ENCODE measurements at regions not wholly inside any gene's neighbourhood (a gene's known extent, or its start where the extent isn't known, plus 50 kb on each side); places are given as distances from the start of the nearest gene placed in this dataset.

- no peak for DNase-seq
These were observed 136.1 kb upstream of the LMCD1 start for GRCh38 chr3:8365541-8365940.

GRCh38 chr3:8366219-8366810, 135.3 kb upstream of the LMCD1 start:
- DNase-seq = no peak

DNA sequence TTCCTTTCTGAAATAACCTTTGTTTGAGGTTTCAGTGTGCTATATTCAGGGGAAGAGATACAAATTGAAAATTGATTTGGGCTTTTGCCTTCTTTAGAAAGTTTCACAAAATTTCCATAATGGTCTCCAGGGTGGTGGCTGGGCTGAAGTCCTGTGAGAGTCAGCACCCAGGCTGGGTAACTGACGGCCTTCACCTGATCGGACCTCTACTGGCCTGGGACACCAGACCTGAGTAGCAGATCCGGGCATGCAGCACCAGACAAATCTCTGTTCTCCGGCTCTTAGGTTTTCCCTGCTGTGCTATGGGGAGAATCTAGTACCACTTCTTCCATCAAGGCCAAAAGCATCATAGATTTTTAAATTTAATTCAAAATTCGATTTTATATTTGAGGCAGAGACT, 133.0 kb upstream of the LMCD1 start:
- no peak for DNase-seq

GRCh38 chr3:8369638-8370037, 132.0 kb upstream of the LMCD1 start:
- DNase-seq = no peak

DNA sequence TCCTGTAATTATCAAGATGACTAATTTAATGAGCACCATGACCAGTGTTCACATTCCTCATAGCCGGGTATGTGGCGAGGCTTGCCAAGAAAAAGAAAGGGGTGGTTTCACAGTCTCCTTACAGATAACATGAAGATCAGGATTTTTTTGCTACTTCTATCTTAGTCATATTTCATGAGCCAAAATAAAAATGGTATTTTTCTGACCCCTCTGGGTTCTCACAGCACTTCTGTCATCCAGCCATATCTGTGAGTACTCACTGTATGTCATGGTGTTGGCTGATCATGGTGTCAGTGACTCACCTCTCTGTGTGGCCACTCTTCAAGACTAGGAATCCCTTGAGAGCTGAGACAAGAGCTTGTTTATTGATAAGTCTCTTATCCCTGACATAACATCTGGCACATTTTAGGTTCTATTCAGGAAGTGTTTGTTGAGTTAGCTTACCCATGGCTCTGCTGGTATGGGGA, 130.5 kb upstream of the LMCD1 start:
- peak; percentile 99 for DNase-seq

DNA sequence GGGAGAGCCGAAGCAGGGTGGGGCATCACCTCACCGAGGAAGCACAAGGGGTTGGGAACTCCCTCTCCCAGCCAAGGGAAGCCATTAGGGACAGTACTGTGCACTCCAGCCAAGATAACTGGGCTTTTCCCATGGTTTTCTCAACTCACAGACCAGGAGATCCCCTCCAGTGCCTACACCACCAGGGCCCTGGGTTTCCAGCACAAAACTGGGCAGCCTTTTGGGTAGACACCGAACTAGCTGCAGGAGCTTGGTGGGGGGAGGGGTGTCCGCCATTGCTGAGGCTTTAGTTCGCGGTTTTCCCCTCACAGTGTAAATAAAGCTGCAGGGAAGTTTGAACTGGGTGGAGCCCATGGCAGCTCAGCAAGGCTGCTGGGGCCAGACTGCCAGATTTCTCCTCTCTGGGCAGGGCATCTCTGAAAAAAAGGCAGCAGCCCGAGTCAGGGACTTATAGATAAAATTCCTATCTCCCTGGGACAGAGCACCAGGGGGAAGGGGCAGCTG, 129.6 kb upstream of the LMCD1 start:
- peak; percentile 12 for DNase-seq

DNA sequence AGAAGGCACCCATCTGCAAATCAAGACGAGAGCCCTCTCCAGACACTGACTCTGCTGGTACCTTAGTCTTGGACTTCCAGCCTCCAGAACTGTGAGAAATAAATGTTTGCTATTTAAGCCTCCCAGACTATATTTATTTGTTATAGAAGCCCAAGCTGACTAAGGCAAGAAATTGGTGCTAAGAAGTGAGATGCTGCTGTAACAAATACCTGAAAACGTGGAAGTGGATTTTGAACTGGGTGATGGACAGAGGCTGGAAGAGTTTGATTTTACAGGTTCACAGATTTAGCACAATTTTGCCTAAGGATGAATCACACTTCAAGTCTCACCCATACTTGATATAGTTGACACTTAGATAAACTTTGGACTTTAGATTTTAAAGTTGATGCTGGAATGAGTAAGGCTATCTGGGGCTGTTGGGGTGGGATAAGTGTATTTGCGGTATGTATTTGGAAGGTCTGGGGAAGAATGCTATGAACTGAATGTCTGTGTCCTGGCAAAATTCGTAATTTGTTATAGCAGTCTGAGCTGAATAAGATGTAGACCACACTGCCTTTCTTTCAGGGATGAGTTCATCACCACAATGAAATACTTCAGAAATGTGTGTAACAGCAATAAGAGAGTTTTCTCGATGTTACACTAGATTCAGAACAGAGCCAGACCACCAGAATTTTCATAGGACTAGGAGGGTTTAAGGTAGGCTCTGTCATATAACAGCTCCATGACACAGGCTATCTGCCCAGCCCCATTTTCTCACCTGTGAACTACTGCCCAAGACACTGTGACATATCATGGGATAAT, 120.5 kb upstream of the LMCD1 start:
- DNase-seq = no peak

DNA sequence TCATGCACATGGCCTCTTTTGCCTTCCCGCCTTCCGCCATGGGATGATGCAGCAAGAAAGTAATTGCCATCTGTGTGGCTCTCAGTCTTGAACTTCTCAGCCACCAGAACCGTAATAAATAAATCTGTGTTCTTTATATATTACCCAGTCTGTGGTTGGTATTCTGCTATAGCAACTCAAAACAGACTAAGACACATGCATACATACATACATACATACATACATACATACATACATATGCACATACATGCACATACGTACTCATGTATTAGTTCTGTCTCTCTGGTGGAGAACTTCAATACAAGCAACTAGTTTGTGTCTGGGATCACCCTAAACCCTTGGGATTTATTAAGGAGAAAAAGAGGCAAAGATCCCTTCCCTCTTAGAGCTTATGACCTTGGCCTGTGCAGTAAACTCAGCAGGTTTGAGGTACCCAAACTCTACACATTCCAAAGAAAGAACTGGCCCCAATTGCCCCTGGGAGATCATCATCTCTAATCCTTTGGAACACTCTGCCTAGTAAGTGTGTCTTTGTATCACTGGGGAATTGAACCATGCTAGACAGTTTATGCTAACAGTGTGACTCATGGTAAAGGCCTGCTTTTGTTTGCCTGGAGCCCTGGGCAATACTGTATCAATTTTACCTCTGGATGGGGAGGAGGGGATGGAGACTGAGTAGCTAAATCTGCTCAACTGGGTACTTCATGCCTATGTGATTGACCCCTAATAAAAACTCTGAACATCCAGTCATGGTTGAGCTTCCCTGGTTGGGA, 115.6 kb upstream of the LMCD1 start:
- peak; percentile 66 for DNase-seq

GRCh38 chr3:8387571-8387970, 114.1 kb upstream of the LMCD1 start:
- DNase-seq = peak; percentile 51

DNA sequence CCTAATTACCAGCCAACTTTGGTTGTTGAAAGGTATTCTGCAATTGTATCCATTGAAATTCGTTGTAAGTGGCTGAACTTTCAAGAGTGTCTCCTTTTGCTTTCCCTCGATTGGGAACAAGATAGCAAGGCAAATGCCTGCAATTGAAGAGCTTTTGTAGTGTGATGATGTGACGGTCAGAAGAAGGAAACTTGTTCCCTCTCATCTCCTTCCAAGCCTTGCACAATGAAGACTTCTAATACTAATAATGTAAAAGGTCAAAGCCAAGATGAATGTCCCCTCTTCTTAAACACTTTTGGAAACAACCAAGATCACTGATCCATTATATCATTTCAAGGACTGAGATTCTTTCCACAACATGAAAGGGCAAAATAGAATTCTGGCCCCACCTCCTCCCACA, 101.9 kb upstream of the LMCD1 start:
- DNase-seq = no peak

GRCh38 chr3:8400911-8401310, 100.7 kb upstream of the LMCD1 start:
- DNase-seq = no peak

GRCh38 chr3:8403996-8404395, 97.6 kb upstream of the LMCD1 start:
- DNase-seq = no peak

- no peak for DNase-seq
These were observed 96.5 kb upstream of the LMCD1 start for GRCh38 chr3:8405144-8405543.

DNA sequence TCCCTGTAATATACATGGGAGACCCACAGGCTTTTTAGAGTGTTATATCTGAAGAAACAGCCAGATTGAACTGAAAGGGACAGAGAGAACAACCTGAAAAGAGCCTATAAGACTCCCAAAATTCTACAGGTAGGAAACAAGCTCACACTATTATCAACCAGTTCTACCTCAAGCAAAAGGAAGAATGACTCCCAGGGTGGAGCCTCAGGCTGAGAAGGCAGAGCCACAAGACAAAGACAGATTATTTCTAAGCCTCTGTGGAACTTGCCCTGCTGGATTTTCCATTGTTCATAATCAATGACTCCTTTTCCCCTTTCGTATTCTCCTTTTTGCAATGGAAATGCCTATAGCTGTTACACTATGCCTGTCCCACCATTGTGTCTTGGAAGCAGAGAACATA, 95.1 kb upstream of the LMCD1 start:
- no peak for DNase-seq

DNA sequence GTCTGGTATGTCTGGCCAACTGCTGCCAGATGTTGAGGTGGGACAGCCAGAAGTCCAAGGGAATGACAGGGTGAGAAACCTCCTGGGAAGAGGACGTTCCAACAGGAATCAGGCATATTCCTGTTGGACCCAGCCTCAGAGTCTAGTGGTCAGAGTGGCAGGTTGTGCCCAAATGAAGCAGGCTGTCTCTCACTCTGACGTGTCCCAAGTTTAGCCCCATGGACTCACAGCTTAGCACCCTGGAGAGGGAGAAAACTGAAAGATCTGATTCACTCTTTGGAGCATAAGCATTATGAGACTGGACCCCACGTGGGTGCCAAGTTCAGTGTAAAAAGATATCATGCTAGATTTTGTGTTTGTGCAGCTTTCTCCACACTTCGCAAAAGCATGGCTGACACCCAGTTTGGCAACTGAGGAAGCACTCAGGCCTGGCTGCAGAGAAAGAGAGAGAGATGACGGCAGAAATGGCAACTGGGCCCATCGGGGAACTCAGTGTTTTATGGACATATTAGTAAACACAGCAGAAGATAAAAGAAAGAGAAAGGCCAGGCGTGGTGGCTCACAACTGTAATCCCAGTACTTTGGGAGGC, 88.2 kb upstream of the LMCD1 start:
- no peak for DNase-seq

DNA sequence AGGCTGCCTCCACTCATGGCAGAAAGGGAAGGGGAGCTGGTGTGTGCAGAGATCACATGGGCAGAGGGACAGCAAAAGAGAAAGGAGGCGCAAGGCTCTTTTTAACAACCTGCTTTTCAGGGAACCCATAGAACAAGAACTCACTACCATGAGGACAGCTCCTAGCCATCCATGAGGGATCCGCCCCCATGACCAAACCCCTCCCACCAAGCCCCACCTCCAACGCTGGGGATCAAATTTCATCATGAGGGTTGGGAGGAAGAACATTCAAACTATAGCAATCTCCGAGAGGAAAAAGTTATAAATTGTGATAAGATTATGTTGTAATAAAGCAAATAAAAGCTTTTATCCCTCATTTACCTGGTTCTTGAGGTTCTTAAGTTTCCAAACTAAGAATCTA, 84.7 kb upstream of the LMCD1 start:
- peak; percentile 34 for DNase-seq

DNA sequence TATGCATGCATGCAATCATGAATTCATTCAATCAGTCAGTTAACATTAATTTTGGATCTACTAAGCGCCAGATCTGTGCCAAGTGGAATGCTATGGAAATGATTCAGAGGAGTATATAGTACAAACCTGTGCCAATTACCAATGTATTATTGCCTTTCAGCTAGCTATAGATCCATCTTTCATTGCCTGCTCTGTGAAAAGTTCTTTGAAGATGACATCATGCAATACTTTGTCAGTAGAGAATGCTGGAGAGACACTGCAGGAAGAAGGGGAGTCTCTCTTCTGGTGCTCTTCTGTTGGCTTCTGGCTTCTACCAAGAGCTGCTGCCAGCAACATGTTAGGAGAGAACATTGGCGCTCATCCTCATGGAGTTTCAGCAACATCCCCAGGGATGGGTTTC, 81.0 kb upstream of the LMCD1 start:
- peak; percentile 71 for DNase-seq

- peak; percentile 32 for DNase-seq
These were observed 80.4 kb upstream of the LMCD1 start for GRCh38 chr3:8421267-8421666.

- no peak for DNase-seq
These were observed 79.9 kb upstream of the LMCD1 start for GRCh38 chr3:8421711-8422110.

GRCh38 chr3:8423307-8423706, 78.3 kb upstream of the LMCD1 start:
- DNase-seq = no peak

DNA sequence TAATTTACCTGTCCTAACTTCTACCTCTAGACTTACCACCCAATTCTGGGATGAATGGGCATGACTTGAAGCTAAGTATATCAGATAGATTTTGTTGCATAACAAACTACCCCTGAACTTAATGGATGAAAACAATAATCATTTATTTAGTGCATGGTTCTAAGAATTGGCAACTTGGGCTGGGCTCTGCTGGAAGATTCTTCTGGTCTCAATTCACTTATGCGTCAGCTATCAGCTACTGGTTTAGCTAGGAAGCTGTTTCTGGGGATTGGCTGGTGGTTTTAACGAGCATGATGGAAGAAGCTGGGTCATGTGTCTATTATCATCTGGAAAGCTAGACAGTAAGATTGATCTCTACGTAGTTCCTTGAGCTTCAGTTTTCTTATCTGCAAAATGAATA, 77.3 kb upstream of the LMCD1 start:
- DNase-seq = no peak

DNA sequence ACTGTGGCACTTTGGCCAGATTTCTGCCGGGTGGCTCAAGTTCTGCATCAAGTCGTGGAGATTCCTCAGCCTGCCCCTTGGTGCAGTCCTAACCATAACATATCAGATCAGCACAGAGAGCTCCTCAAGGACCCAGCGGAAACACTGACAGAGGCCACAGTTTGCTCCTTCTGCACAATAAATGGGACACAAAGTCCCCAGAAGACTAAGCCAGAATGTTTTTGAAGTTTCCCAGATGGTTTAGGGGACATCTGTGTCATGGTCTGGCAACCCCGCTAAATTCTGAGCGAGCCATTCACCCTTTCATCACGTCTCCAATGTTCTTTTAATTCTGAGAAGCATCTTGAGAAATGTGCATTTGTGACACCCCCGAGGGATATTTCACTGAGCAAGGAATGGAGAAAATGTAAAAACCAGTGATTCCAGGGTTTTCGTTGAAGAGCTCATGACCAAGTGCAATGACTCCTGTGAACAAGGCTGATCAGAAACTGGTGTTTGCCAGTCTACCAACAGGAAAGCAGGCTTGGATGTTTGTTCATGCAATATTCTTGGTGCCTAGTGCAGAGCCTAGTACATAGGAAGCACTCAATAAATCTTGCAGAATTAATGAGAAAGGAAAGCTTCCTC, 64.8 kb upstream of the LMCD1 start:
- DNase-seq = no peak

Measured in fibroblast of skin of right biceps (primary cell).